GM12878 (cell line): ENCODE measurements at regions not wholly inside any gene's neighbourhood (a gene's known extent, or its start where the extent isn't known, plus 50 kb on each side); places are given as distances from the start of the nearest gene placed in this dataset.

Source experiments
- ATAC-seq: fragments of 200-7000 bp; cut with Tn5 transposase; 3 replicates; pipeline ENCODE4 v1.9.1; 2020; ENCODE audit warnings: mild to moderate bottlenecking, moderate library complexity
- BruUV-seq: library from RNA; stranded (reverse); fragments of 400-500 nt; replicated peaks from 2 replicates; lab custom pipeline; 2021; lab: Mats Ljungman, UMichigan
- CTCF ChIA-PET: fragments of 300-600 bp; sonication (Branson Sonifier 250); formaldehyde crosslinking; extraction: SDS; loops from one replicate; lab custom pipeline; 2021; ENCODE audit warnings: inconsistent platforms; lab: Yijun Ruan, JAX
- POLR2A ChIA-PET: fragments of 350-600 bp; formaldehyde crosslinking; extraction: SDS; loops from one replicate; lab custom pipeline; 2021; ENCODE audit warnings: inconsistent platforms; lab: Charles Lee
- RAD21 ChIA-PET: fragments of 300-600 bp; sonication (Branson Sonifier 250); formaldehyde crosslinking; loops from one replicate; lab custom pipeline; 2023; ENCODE audit warnings: antibody characterized with exemption; ENCODE audit not compliant: unreplicated experiment; lab: Charles Lee
- SMC1A ChIA-PET: fragments of 300-600 bp; sonication (Branson Sonifier 250); formaldehyde crosslinking; loops from one replicate; lab custom pipeline; 2023; ENCODE audit not compliant: unreplicated experiment, uncharacterized antibody; lab: Charles Lee
- DNase-seq: peaks from one replicate; pipeline ENCODE4 v3.0.0-alpha.2; 2011; ENCODE audit warnings: low read depth, low spot score
- FAIRE-seq: peaks from 3 replicates; lab custom pipeline; 2011; peaks lifted over from hg19 to GRCh38; lab: Jason Lieb, UNC
- H2AFZ ChIP-seq: 2 replicates; pipeline ENCODE4 v1.6.0; 2011; ENCODE audit warnings: low read depth, low read length, control low read depth; ENCODE audit not compliant: control insufficient read depth
- H3K27ac ChIP-seq: 2 replicates; pipeline ENCODE4 v1.5.1; 2011; ENCODE audit warnings: control low read depth; ENCODE audit not compliant: control insufficient read depth, insufficient read depth
- H3K27me3 ChIP-seq, 2 experiments: replicated peaks in 1 of 2; 2 replicates each; pipeline versions ENCODE4 v1.6.0 to v1.6.1; 2011; ENCODE audit warnings: low read length in 1 of 2; ENCODE audit not compliant: control insufficient read depth in 2 of 2, insufficient read depth in 2 of 2
- H3K36me3 ChIP-seq, 2 experiments: 2 replicates each; pipeline ENCODE4 v1.5.1; 2011; ENCODE audit warnings: low read length in 1 of 2; ENCODE audit not compliant: control insufficient read depth in 2 of 2, insufficient read depth in 2 of 2
- H3K4me1 ChIP-seq: 2 replicates; pipeline ENCODE4 v1.6.1; 2011; ENCODE audit warnings: mild to moderate bottlenecking, low read length, moderate library complexity, mixed read lengths; ENCODE audit not compliant: control insufficient read depth, insufficient read depth
- H3K4me2 ChIP-seq: 2 replicates; pipeline ENCODE4 v1.6.0; 2011; ENCODE audit warnings: control low read depth; ENCODE audit not compliant: control insufficient read depth, insufficient read depth
- H3K4me3 ChIP-seq: fragments of 200-600 bp; sonication (generic); 2 replicates; pipeline ENCODE4 v1.5.1; 2016
- H3K79me2 ChIP-seq: 2 replicates; pipeline ENCODE4 v1.6.0; 2011; ENCODE audit warnings: low read length; ENCODE audit not compliant: control insufficient read depth, insufficient read depth
- H3K9ac ChIP-seq: 2 replicates; pipeline ENCODE4 v1.8.0; 2011; ENCODE audit warnings: low read length, control low read depth, mixed read lengths; ENCODE audit not compliant: control insufficient read depth, insufficient read depth
- H3K9me3 ChIP-seq: replicated peaks from 3 replicates; pipeline ENCODE4 v1.5.1; 2011; ENCODE audit warnings: mild to moderate bottlenecking, low read length; ENCODE audit not compliant: control insufficient read depth, insufficient read depth
- H4K20me1 ChIP-seq: 2 replicates; pipeline ENCODE4 v1.6.0; 2011; ENCODE audit not compliant: control insufficient read depth, insufficient read depth
- BCL11A ChIP-seq: IDR thresholded peaks from 2 replicates; pipeline ENCODE4 v1.6.1; 2011; ENCODE audit warnings: low read depth, low read length
- CBFB ChIP-seq: IDR thresholded peaks from 2 replicates; pipeline ENCODE4 v1.6.1; 2016; ENCODE audit warnings: antibody characterized with exemption, low read depth
- CBX3 ChIP-seq: fragments of 200-600 bp; sonication (generic); IDR thresholded peaks from 2 replicates; pipeline ENCODE4 v1.6.1; 2016; ENCODE audit warnings: low read depth, borderline replicate concordance
- EED ChIP-seq: sonication (generic); IDR thresholded peaks from 2 replicates; pipeline ENCODE4 v1.6.1; 2016; ENCODE audit warnings: antibody characterized with exemption, low read depth
- ETV6 ChIP-seq, 2 experiments: fragments of 450-650 bp in 1 of 2; IDR thresholded peaks in 1 of 2; conservative IDR thresholded peaks in 1 of 2; 2 replicates each; pipeline ENCODE4 v1.6.1; 2014; ENCODE audit warnings: antibody characterized with exemption in 1 of 2, borderline replicate concordance in 1 of 2, low read depth in 1 of 2, mild to moderate bottlenecking in 1 of 2, moderate library complexity in 1 of 2
- IKZF1 ChIP-seq: fragments of 450-650 bp; conservative IDR thresholded peaks from 2 replicates; pipeline ENCODE4 v1.6.1; 2017; ENCODE audit warnings: antibody characterized with exemption, mild to moderate bottlenecking
- NFIC ChIP-seq: IDR thresholded peaks from 2 replicates; pipeline ENCODE4 v1.6.1; 2012; ENCODE audit warnings: low read depth, mild to moderate bottlenecking, inconsistent platforms, low read length, moderate library complexity
- NFYA ChIP-seq: IDR thresholded peaks from 2 replicates; pipeline ENCODE4 v1.6.1; 2011; ENCODE audit warnings: low read depth, mild to moderate bottlenecking, low read length, improper control_type of control experiment, borderline replicate concordance
- POLR2A ChIP-seq: IDR thresholded peaks from 2 replicates; pipeline ENCODE4 v1.6.1; 2011; ENCODE audit warnings: low read depth, mild to moderate bottlenecking, low read length
- POLR2AphosphoS5 ChIP-seq: IDR thresholded peaks from 2 replicates; pipeline ENCODE4 v1.6.1; 2011; ENCODE audit warnings: mild to moderate bottlenecking, low read length, inconsistent platforms
- RAD51 ChIP-seq: fragments of 450-650 bp; IDR thresholded peaks from 2 replicates; pipeline ENCODE4 v1.6.1; 2016; ENCODE audit warnings: moderate library complexity, mild to moderate bottlenecking, inconsistent platforms
- RB1 ChIP-seq: fragments of 450-650 bp; formaldehyde crosslinking; IDR thresholded peaks from 2 replicates; pipeline ENCODE4 v1.6.1; 2017; ENCODE audit warnings: mild to moderate bottlenecking, borderline replicate concordance
- REST ChIP-seq: IDR thresholded peaks from 2 replicates; pipeline ENCODE4 v1.6.1; 2012; ENCODE audit warnings: mild to moderate bottlenecking, low read depth, low read length
- SMAD5 ChIP-seq: IDR thresholded peaks from 2 replicates; pipeline ENCODE4 v1.6.1; 2016; ENCODE audit warnings: antibody characterized with exemption, low read depth
- TCF3 ChIP-seq: IDR thresholded peaks from 2 replicates; pipeline ENCODE4 v1.6.1; 2012; ENCODE audit warnings: low read depth, mild to moderate bottlenecking, low read length, borderline replicate concordance; ENCODE audit not compliant: insufficient read depth
- ZNF622 ChIP-seq: fragments of 450-650 bp; IDR thresholded peaks from 2 replicates; pipeline ENCODE4 v1.6.1; 2017; ENCODE audit warnings: mild to moderate bottlenecking, inconsistent platforms
- ZNF687 ChIP-seq: fragments of 450-650 bp; IDR thresholded peaks from 2 replicates; pipeline ENCODE4 v1.6.1; 2017; ENCODE audit warnings: mild to moderate bottlenecking, moderate library complexity
- WGBS: methylation state at CpG from one replicate; pipeline ENCODE4 v1.1.6; 2016; ENCODE audit warnings: low lambda C conversion rate; ENCODE audit not compliant: insufficient replicate concordance, insufficient coverage; ENCODE audit errors: missing lambda C conversion rate; 5-methylcytosine and 5-hydroxymethylcytosine counted together
- in situ Hi-C: fragments of 300-500 bp; cut with MboI; formaldehyde crosslinking; loops from 9 replicates; pipeline ENCODE4 v1.14.3; 2018; ENCODE audit warnings: mixed read lengths
- intact Hi-C: fragments of 100-400 bp; cut with micrococcal nuclease; formaldehyde crosslinking; loops from one replicate; pipeline ENCODE4 v1.14.2; 2022; ENCODE audit not compliant: unreplicated experiment
- TF ChIP-seq, protein P1 (sequence below): fragments of 450-650 bp; IDR thresholded peaks from 2 replicates; pipeline ENCODE4 v1.6.1; 2016; ENCODE audit warnings: mild to moderate bottlenecking

DNA sequence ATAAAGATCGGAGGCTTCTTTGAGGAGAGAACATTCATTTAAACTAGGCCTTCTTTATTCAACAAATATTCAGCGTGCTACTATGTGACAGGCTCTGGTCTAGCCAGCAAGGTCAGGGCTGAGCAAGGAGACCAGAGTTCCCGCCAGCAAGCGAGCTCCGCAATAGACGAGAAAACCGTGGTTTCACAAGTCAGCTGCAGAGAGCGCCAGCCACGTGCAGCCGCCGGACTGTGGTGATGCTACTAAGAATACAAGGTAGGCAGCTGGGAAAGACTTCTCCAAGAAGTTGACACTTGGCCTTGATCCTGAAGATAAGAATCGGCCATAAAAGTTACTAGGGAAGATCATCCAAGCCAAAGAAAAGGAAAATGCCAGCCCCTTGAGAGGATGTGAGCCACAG, 533.7 kb upstream of the SALL3 start:
- DNase-seq = no peak
- FAIRE-seq = no peak
- Histone ChIP-seq H3K9me3 (no peaks in the 10 kb centered on the region; the same call in 2 of the 3 replicates), H2AFZ (no peak overlapping the region), H3K4me2 (no peak overlapping the region), H3K27ac (no peak overlapping the region), H3K4me3 (no peak overlapping the region), H3K9ac (no peak overlapping the region), H3K27me3 (no peaks in the 10 kb centered on the region), H3K4me1 (no peaks in the 10 kb centered on the region), H3K79me2 (no peaks in the 10 kb centered on the region), H3K36me3 (no peaks in the 10 kb centered on the region), H4K20me1 (no peaks in the 10 kb centered on the region)
- RAD21 ChIA-PET = no interaction called here
- 51% methylated on average over 12 of the region's 12 CpGs for WGBS
- intact Hi-C loops = no loop called here
- in situ Hi-C loops = no loop called here
- BruUV-seq = no TSS peak
- ATAC-seq = no peak
- SMC1A ChIA-PET = no interaction called here
- POLR2A ChIA-PET = no interaction called here
- CTCF ChIA-PET = no interaction called here
- TF ChIP-seq NFIC = no peak
- TF ChIP-seq EED = no peak
- TF ChIP-seq ZNF687 = no peak
- no peak for TF ChIP-seq IKZF1
- no peak for TF ChIP-seq REST
- no peak for TF ChIP-seq POLR2AphosphoS5
- TF ChIP-seq POLR2A = no peak
- TF ChIP-seq CBX3 = no peak
- TF ChIP-seq ZNF622 = no peak
- no peak for TF ChIP-seq SMAD5
- TF ChIP-seq RB1 = no peak
- TF ChIP-seq, protein P1, sequence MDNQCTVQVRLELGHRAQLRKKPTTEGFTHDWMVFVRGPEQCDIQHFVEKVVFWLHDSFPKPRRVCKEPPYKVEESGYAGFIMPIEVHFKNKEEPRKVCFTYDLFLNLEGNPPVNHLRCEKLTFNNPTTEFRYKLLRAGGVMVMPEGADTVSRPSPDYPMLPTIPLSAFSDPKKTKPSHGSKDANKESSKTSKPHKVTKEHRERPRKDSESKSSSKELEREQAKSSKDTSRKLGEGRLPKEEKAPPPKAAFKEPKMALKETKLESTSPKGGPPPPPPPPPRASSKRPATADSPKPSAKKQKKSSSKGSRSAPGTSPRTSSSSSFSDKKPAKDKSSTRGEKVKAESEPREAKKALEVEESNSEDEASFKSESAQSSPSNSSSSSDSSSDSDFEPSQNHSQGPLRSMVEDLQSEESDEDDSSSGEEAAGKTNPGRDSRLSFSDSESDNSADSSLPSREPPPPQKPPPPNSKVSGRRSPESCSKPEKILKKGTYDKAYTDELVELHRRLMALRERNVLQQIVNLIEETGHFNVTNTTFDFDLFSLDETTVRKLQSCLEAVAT = no peak
- no peak for TF ChIP-seq BCL11A
- no peak for TF ChIP-seq RAD51
- no peak for TF ChIP-seq CBFB
- TF ChIP-seq TCF3 = no peak
- TF ChIP-seq ETV6 (conservative IDR thresholded peaks at IDR 0.05 in 1 of 2, IDR thresholded peaks at IDR 0.05 in 1 of 2; ENCODE audit: borderline replicate concordance in 1 of 2, low read depth in 1 of 2) = no peak
- TF ChIP-seq NFYA = no peak
